ENCODE measurements at regions not wholly inside any gene's neighbourhood (a gene's known extent, or its start where the extent isn't known, plus 50 kb on each side); places are given as distances from the start of the nearest gene placed in this dataset.

DNA sequence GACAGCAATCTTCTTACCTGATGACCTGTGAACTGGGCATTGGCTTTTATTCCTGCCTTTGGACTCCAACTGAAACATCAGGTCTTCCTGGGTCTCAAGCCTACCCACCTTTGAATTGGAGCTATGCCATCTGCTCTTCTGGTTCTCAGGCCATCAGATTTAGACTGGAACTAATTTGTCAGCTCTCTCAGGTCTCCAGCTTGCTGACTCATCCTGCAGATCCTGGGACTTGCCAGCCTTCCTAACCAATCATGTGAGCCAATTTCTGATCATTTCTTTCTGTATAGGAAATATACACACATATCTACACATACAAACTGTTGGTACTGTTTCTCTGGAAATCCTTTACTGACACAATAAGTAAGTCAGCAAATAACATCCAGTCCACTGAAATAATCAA, 65.3 kb upstream of the TSPAN8 start:
- Histone ChIP-seq H3K27ac (ENCODE audit: low read depth, low read length) (no peak overlapping the region), H3K36me3 (ENCODE audit: control insufficient read depth, insufficient read depth, low read length) (no peaks in the 10 kb centered on the region), H3K4me1 (ENCODE audit: control insufficient read depth, insufficient read depth, low read length) (no peaks in the 10 kb centered on the region), H3K27me3 (ENCODE audit: control insufficient read depth, insufficient read depth, low read length) (no peaks in the 10 kb centered on the region), H3K4me3 (ENCODE audit: low read depth, low read length) (no peak overlapping the region), H3K9me3 (ENCODE audit: control insufficient read depth, insufficient read depth, low read length) (no peaks in the 10 kb centered on the region)
- DNase-seq (ENCODE audit: low read depth in 4 of 6, low spot score in 6 of 6): no peak

DNA sequence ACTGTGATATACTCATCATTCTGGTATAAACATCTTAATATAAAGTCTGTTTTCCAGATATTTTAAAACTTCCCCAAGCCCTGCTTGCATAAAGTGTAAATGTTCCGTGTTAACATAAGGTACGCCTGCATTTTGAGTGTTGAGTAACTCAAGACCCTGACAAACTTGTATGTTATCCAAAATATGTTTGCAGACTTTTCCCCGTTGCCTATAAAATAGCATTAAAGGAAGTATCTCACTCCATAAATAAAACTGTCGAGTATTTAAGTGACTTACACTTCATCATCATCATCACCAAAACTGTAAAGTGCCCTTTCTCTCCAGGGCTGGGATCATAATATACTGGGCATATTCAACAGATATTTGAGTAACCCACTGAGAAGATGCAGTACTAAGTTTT, 64.6 kb upstream of the TSPAN8 start:
- H3K9me3 ChIP-seq (ENCODE audit: control insufficient read depth, insufficient read depth, low read length): no peaks in the 10 kb centered on the region

DNA sequence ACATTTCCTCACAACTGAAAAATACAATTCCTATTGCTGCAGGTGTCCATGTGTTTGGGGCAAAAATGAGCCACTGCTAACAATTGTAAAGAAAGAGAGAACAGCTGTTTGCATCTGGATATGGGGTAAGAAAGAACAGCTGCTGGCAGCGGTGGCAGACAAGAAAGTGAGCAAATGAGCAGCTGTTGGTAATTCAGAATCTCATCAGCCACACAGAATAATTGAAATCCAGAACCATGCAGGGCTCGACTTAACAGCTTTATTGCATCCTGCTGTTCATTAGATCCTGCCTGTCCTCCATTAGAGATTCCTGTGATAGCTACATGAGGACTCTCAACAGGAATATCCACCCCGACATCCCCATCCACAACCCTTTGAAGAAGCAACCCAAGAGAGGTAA, 62.5 kb upstream of the TSPAN8 start:
- WGBS (ENCODE audit: insufficient coverage): 22% methylated on average over 1 of the region's 3 CpGs
- no peak overlapping the region for H3K27ac ChIP-seq (ENCODE audit: low read depth, low read length)
- peak in 1 of 6 donors; percentile 76 for DNase-seq (ENCODE audit: low read depth in 4 of 6, low spot score in 6 of 6)
- no peaks in the 10 kb centered on the region for H3K9me3 ChIP-seq (ENCODE audit: control insufficient read depth, insufficient read depth, low read length)
- H3K27me3 ChIP-seq (ENCODE audit: control insufficient read depth, insufficient read depth, low read length): no peaks in the 10 kb centered on the region
- H3K4me1 ChIP-seq (ENCODE audit: control insufficient read depth, insufficient read depth, low read length): no peaks in the 10 kb centered on the region
- H3K4me3 ChIP-seq (ENCODE audit: low read depth, low read length): no peak overlapping the region
- no peaks in the 10 kb centered on the region for H3K36me3 ChIP-seq (ENCODE audit: control insufficient read depth, insufficient read depth, low read length)

More for the DNA sequence above, 64.6 kb upstream of the TSPAN8 start:
- Histone ChIP-seq H3K27me3 (ENCODE audit: control insufficient read depth, insufficient read depth, low read length) (no peaks in the 10 kb centered on the region), H3K4me3 (ENCODE audit: low read depth, low read length) (no peak overlapping the region), H3K4me1 (ENCODE audit: control insufficient read depth, insufficient read depth, low read length) (no peaks in the 10 kb centered on the region), H3K36me3 (ENCODE audit: control insufficient read depth, insufficient read depth, low read length) (no peaks in the 10 kb centered on the region), H3K27ac (ENCODE audit: low read depth, low read length) (no peak overlapping the region)
- DNase-seq (ENCODE audit: low read depth in 4 of 6, low spot score in 6 of 6): no peak
- WGBS (ENCODE audit: insufficient coverage): 100% methylated on average over 2 of the region's 4 CpGs

DNA sequence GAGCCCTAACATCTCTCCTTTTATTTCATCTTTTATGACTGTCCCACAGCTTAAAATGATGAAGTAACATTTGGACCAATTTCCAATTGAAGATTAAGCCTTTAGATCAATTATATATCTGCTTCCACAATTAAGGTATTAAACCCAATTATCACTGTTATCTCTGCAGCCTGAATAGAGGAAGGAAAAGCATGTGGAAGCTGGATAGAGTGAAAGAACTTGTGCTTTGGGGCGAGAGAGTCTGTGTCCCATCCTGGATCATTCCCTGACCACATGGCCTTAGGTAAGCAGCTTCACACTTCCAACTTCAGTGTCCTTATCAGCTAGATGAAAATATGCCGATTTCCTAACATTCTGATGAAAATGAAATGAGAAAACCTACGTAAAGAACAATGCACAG, 61.4 kb upstream of the TSPAN8 start:
- Histone ChIP-seq H3K4me1 (ENCODE audit: control insufficient read depth, insufficient read depth, low read length) (no peaks in the 10 kb centered on the region), H3K9me3 (ENCODE audit: control insufficient read depth, insufficient read depth, low read length) (no peaks in the 10 kb centered on the region), H3K36me3 (ENCODE audit: control insufficient read depth, insufficient read depth, low read length) (no peaks in the 10 kb centered on the region), H3K4me3 (ENCODE audit: low read depth, low read length) (no peak overlapping the region), H3K27me3 (ENCODE audit: control insufficient read depth, insufficient read depth, low read length) (no peaks in the 10 kb centered on the region), H3K27ac (ENCODE audit: low read depth, low read length) (no peak overlapping the region)
- no CpG with 5 or more reads among the region's 3 CpGs for WGBS (ENCODE audit: insufficient coverage)
- no peak for DNase-seq (ENCODE audit: low read depth in 4 of 6, low spot score in 6 of 6)

DNA sequence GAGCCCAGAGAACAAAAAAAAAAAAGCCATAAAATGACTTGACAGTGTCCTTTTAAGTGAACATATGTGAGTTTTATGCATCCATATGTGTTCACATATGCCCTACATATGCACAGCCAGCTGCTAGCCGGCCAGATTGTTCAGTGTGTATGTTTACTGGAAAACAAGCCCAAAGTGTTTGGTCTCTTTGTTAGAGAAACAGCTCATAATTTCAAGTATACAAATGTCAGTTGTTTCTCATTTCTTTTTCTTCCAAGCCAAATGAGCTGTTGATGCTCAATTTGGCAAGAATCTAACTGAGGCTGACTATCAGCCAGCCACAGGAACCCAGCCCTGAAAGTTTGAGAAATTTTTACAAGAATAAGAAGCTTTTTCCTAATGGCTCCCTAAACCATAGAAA, 60.8 kb upstream of the TSPAN8 start:
- peak in 2 of 6 donors; percentile 34 to 92 for DNase-seq (ENCODE audit: low read depth in 4 of 6, low spot score in 6 of 6)
- H3K27me3 ChIP-seq (ENCODE audit: control insufficient read depth, insufficient read depth, low read length): no peaks in the 10 kb centered on the region
- no peak overlapping the region for H3K4me3 ChIP-seq (ENCODE audit: low read depth, low read length)
- no CpG with 5 or more reads among the region's 1 CpG for WGBS (ENCODE audit: insufficient coverage)
- H3K27ac ChIP-seq (ENCODE audit: low read depth, low read length): no peak overlapping the region
- no peaks in the 10 kb centered on the region for H3K9me3 ChIP-seq (ENCODE audit: control insufficient read depth, insufficient read depth, low read length)
- H3K4me1 ChIP-seq (ENCODE audit: control insufficient read depth, insufficient read depth, low read length): no peaks in the 10 kb centered on the region
- no peaks in the 10 kb centered on the region for H3K36me3 ChIP-seq (ENCODE audit: control insufficient read depth, insufficient read depth, low read length)

GRCh38 chr12:71216725-71217579, 59.2 kb upstream of the TSPAN8 start:
- DNase-seq (ENCODE audit: low read depth in 4 of 6, low spot score in 6 of 6): peak in 2 of 6 donors; percentile 35 to 57
- Histone ChIP-seq H3K4me3 (ENCODE audit: low read depth, low read length) (no peak overlapping the region), H3K27me3 (ENCODE audit: control insufficient read depth, insufficient read depth, low read length) (no peaks in the 10 kb centered on the region), H3K4me1 (ENCODE audit: control insufficient read depth, insufficient read depth, low read length) (no peaks in the 10 kb centered on the region), H3K27ac (ENCODE audit: low read depth, low read length) (no peak overlapping the region), H3K36me3 (ENCODE audit: control insufficient read depth, insufficient read depth, low read length) (no peaks in the 10 kb centered on the region), H3K9me3 (ENCODE audit: control insufficient read depth, insufficient read depth, low read length) (no peaks in the 10 kb centered on the region)
- no CpG with 5 or more reads among the region's 4 CpGs for WGBS (ENCODE audit: insufficient coverage)

- Histone ChIP-seq H3K36me3 (ENCODE audit: control insufficient read depth, insufficient read depth, low read length) (no peaks in the 10 kb centered on the region), H3K4me1 (ENCODE audit: control insufficient read depth, insufficient read depth, low read length) (no peaks in the 10 kb centered on the region), H3K27ac (ENCODE audit: low read depth, low read length) (no peak overlapping the region), H3K27me3 (ENCODE audit: control insufficient read depth, insufficient read depth, low read length) (no peaks in the 10 kb centered on the region), H3K9me3 (ENCODE audit: control insufficient read depth, insufficient read depth, low read length) (no peaks in the 10 kb centered on the region), H3K4me3 (ENCODE audit: low read depth, low read length) (no peak overlapping the region)
- WGBS (ENCODE audit: insufficient coverage): 20% methylated on average over 2 of the region's 6 CpGs
- DNase-seq (ENCODE audit: low read depth in 4 of 6, low spot score in 6 of 6): no peak
Observed at GRCh38 chr12:71214511-71215285, 56.9 kb upstream of the TSPAN8 start.

- Histone ChIP-seq H3K4me1 (ENCODE audit: control insufficient read depth, insufficient read depth, low read length) (no peaks in the 10 kb centered on the region), H3K9me3 (ENCODE audit: control insufficient read depth, insufficient read depth, low read length) (no peaks in the 10 kb centered on the region), H3K27ac (ENCODE audit: low read depth, low read length) (no peak overlapping the region), H3K27me3 (ENCODE audit: control insufficient read depth, insufficient read depth, low read length) (no peaks in the 10 kb centered on the region), H3K4me3 (ENCODE audit: low read depth, low read length) (no peak overlapping the region), H3K36me3 (ENCODE audit: control insufficient read depth, insufficient read depth, low read length) (no peaks in the 10 kb centered on the region)
- no peak for DNase-seq (ENCODE audit: low read depth in 4 of 6, low spot score in 6 of 6)
- 0% methylated on average over 1 of the region's 1 CpG for WGBS (ENCODE audit: insufficient coverage)
Observed at GRCh38 chr12:71208053-71208685, 50.4 kb upstream of the TSPAN8 start.

All from spinal cord (tissue), 9 donors.